ENCODE measurements at regions not wholly inside any gene's neighbourhood (a gene's known extent, or its start where the extent isn't known, plus 50 kb on each side); places are given as distances from the start of the nearest gene placed in this dataset.

DNA sequence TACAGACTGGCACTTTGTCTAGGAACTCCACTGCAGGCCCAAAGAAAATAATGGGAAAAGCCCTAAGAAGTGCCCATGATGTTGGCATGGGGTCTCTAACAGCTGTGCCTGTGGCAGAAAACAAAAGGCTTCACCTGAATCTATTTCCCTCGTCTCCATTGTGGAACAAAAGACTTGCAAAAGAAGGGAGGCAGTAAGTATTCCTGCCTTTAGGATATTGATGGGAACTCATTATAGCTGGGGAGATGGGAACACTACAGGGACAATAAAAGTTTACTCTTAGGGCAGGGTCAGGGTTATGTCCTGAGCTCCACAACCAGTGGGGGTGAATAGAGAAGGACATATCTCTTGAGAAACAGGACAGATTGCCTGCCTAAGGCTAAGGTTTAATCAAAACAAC lies 930.6 kb upstream of the EPHA6 start:
- H3K36me3 ChIP-seq = no peaks in the 10 kb centered on the region
- intact Hi-C loops (cut with DNase I) = no loop called here
- H3K4me1 ChIP-seq = no peaks in the 10 kb centered on the region
- no peak overlapping the region for H3K9ac ChIP-seq (ENCODE audit: low read depth in 2 of 2, low read length in 2 of 2)
- DNase-seq = no peak
- H3K9me3 ChIP-seq = no peaks in the 10 kb centered on the region
- no peak overlapping the region for H3K4me3 ChIP-seq
- H3K27ac ChIP-seq = no peak overlapping the region
- no peaks in the 10 kb centered on the region for H3K27me3 ChIP-seq
- no peak for TF ChIP-seq CTCF (IDR thresholded peaks at IDR 0.05)

GRCh38 chr3:95886616-95887015 lies 927.8 kb upstream of the EPHA6 start:
- H3K27me3 ChIP-seq = no peaks in the 10 kb centered on the region
- no peak for TF ChIP-seq CTCF (IDR thresholded peaks at IDR 0.05)
- H3K4me1 ChIP-seq = no peaks in the 10 kb centered on the region
- H3K9me3 ChIP-seq = no peaks in the 10 kb centered on the region
- H3K9ac ChIP-seq (ENCODE audit: low read depth in 2 of 2, low read length in 2 of 2) = no peak overlapping the region
- intact Hi-C loops (cut with DNase I) = no loop called here
- H3K4me3 ChIP-seq = no peak overlapping the region
- H3K27ac ChIP-seq = no peak overlapping the region
- no peak for DNase-seq
- no peaks in the 10 kb centered on the region for H3K36me3 ChIP-seq

DNA sequence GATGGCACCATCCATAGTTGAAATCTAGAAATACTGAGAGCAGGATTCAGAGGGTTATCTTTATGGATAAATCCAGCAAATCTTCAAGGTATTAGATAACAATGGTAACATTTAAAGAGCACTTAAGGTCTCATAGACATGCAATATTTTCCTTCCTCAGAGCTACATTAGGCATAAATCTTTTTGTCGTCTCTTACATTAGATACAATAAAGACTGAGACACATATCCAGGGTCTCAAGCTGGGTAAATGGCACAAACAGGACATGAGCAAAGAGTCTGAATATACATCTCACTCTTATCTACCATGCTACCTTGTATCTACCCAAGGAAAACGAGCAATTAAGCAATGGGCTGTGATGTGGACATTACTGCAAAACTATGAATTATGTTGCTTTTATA lies 927.3 kb upstream of the EPHA6 start:
- Histone ChIP-seq H3K9me3 (no peaks in the 10 kb centered on the region), H3K27ac (no peak overlapping the region), H3K4me1 (no peaks in the 10 kb centered on the region), H3K36me3 (no peaks in the 10 kb centered on the region), H3K9ac (ENCODE audit: low read depth in 2 of 2, low read length in 2 of 2) (no peak overlapping the region), H3K4me3 (no peak overlapping the region), H3K27me3 (no peaks in the 10 kb centered on the region)
- DNase-seq = no peak
- intact Hi-C loops (cut with DNase I) = no loop called here
- TF ChIP-seq CTCF (IDR thresholded peaks at IDR 0.05) = no peak

DNA sequence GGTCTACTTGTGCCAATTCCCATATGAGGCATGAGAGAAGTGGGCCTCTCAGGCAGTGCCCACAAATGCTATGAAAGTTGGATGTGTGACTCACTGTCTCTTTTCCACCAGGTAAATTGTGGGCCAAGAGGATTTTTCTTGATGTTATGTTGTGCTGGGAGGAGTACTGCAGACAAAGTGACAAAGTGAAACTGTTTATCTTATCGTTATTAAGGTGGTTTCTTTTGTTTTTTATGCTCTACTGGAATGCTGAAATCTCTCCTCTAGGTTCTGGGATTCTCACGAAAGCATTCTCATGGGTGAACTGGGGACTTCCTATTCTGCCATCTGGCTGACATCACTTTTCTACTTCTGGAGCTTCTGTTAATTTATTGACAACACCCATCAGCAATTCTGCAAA lies 919.6 kb upstream of the EPHA6 start:
- no peaks in the 10 kb centered on the region for H3K36me3 ChIP-seq

DNA sequence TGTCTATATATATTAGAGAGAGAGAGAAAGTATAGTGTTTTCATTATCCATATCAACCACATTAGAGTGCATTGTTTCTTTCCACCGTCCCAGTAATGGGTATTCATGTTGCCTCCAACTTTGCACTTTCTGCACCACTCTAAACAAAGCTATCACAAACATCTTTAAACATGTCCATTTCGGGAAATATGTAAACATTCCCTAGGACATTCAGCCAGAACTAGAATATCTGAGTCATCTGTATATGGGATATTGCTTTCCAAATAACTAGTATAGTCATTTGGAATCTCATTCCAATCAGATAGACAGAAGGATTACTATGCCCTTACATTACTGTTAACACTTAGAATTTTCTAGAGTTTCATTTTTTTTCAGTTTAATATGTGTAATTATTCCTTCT lies 914.9 kb upstream of the EPHA6 start:
- H3K9ac ChIP-seq (ENCODE audit: low read depth in 2 of 2, low read length in 2 of 2) = no peak overlapping the region
- no peaks in the 10 kb centered on the region for H3K9me3 ChIP-seq
- no peaks in the 10 kb centered on the region for H3K36me3 ChIP-seq
- no peak overlapping the region for H3K27ac ChIP-seq
- DNase-seq = no peak
- no peak overlapping the region for H3K4me3 ChIP-seq
- no peaks in the 10 kb centered on the region for H3K27me3 ChIP-seq
- no peaks in the 10 kb centered on the region for H3K4me1 ChIP-seq
- TF ChIP-seq CTCF (IDR thresholded peaks at IDR 0.05) = no peak
- intact Hi-C loops (cut with DNase I) = no loop called here

More for the DNA sequence above, 919.6 kb upstream of the EPHA6 start:
- TF ChIP-seq CTCF (IDR thresholded peaks at IDR 0.05) = no peak
- Histone ChIP-seq H3K27ac (no peak overlapping the region), H3K4me1 (no peaks in the 10 kb centered on the region), H3K4me3 (no peak overlapping the region), H3K9ac (ENCODE audit: low read depth in 2 of 2, low read length in 2 of 2) (no peak overlapping the region), H3K9me3 (no peaks in the 10 kb centered on the region), H3K27me3 (no peaks in the 10 kb centered on the region)
- no peak for DNase-seq
- intact Hi-C loops (cut with DNase I) = no loop called here

DNA sequence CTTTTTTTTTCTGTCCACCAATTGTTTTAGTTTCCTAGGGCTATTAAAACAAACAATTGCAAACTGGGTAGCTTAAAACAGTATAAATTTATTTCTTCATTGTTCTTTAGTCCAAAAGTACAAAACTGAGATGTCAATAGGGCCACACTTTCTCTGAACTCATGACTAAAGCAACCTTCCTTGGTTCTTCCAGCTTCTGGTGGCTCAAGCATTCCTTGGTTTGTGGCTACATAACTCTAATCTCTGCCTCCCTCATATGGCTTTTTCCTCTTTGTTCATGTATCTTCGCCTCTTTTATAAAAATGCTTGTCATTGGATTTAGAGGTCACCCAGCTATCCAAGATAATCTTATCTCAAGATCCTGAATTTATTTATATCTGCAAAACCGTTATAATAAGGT lies 914.5 kb upstream of the EPHA6 start:
- H3K36me3 ChIP-seq = no peaks in the 10 kb centered on the region
- no peak overlapping the region for H3K4me3 ChIP-seq
- DNase-seq = no peak
- H3K27ac ChIP-seq = no peak overlapping the region
- no peak for TF ChIP-seq CTCF (IDR thresholded peaks at IDR 0.05)
- intact Hi-C loops (cut with DNase I) = no loop called here
- no peak overlapping the region for H3K9ac ChIP-seq (ENCODE audit: low read depth in 2 of 2, low read length in 2 of 2)
- H3K9me3 ChIP-seq = no peaks in the 10 kb centered on the region
- H3K27me3 ChIP-seq = no peaks in the 10 kb centered on the region
- H3K4me1 ChIP-seq = no peaks in the 10 kb centered on the region
